ENCODE measurements at regions not wholly inside any gene's neighbourhood (a gene's known extent, or its start where the extent isn't known, plus 50 kb on each side); places are given as distances from the start of the nearest gene placed in this dataset.
"Not testable (repeated sequence)": the region's sequence is repeated elsewhere in the genome, so short reads cannot be mapped to it uniquely, and the experiment has no call there.

- not testable (repeated sequence) for H3K9me3 ChIP-seq (ENCODE audit: low read depth, low read length); H3K4me3 ChIP-seq (ENCODE audit: low read length); H3K27me3 ChIP-seq (ENCODE audit: insufficient read depth, low read length)
- H3K4me1 ChIP-seq (ENCODE audit: insufficient read depth, low read length), result peaks cover 55% of the 10 kb centered on the region
Observed at GRCh38 chr13:109702030-109702597, 84.3 kb downstream of the IRS2 start.

DNA sequence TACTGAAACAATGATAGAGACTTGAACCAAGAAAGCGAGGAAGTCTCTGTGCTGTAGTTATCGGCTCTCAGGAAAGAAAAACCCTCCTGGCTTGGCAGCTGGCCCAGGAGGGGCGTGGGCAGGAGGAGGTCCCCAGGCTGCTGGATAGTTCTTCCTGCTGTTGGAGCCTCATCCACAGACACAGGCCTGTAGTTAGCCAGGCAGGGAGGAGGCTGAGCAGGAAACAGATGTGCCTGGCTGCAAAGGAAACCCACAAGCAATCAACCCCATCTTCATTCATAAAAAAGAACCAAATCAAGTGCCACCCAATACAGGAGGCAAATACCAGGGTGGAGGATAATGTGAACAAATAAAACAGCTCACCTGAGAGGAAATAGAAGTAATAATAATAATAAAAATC, 86.2 kb downstream of the IRS2 start:
- no peaks in the 10 kb centered on the region for H3K9me3 ChIP-seq (ENCODE audit: low read depth, low read length)
- no peaks in the 10 kb centered on the region for H3K27me3 ChIP-seq (ENCODE audit: insufficient read depth, low read length)
- H3K4me3 ChIP-seq (ENCODE audit: low read length), result no peak overlapping the region
- peaks cover 42% of the 10 kb centered on the region for H3K4me1 ChIP-seq (ENCODE audit: insufficient read depth, low read length)

DNA sequence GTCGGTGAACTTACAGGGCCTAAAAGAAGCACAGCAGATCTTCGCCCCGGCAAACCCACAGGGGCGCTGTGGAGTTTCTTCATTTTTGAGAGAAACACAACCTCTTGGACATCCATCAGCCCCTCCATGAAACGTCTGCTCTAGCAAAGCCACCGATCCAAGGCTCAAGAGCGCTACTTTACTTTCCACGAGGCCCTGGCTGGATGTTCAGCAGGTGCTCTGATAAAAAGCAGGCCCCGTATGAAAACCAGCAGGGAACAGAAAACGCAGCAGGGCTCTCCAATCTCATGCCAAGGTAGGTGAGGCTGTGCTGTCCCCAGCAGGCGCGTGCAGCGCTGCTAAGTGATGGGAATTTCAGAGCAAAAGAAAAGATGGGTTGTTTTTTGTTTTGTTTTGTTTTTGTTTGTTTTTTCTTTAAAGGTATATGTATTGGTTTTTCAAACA, 86.7 kb downstream of the IRS2 start:
- Histone ChIP-seq H3K9me3 (ENCODE audit: low read depth, low read length) (no peaks in the 10 kb centered on the region), H3K4me3 (ENCODE audit: low read length) (no peak overlapping the region), H3K27me3 (ENCODE audit: insufficient read depth, low read length) (no peaks in the 10 kb centered on the region), H3K4me1 (ENCODE audit: insufficient read depth, low read length) (peaks cover 37% of the 10 kb centered on the region)

GRCh38 chr13:109698779-109699178, 87.6 kb downstream of the IRS2 start:
- H3K4me1 ChIP-seq (ENCODE audit: insufficient read depth, low read length), result peaks cover 31% of the 10 kb centered on the region
- H3K4me3 ChIP-seq (ENCODE audit: low read length), result no peak overlapping the region
- no peaks in the 10 kb centered on the region for H3K27me3 ChIP-seq (ENCODE audit: insufficient read depth, low read length)
- H3K9me3 ChIP-seq (ENCODE audit: low read depth, low read length), result no peaks in the 10 kb centered on the region

GRCh38 chr13:109697936-109698335, 88.4 kb downstream of the IRS2 start:
- Histone ChIP-seq H3K4me3 (ENCODE audit: low read length) (no peak overlapping the region), H3K27me3 (ENCODE audit: insufficient read depth, low read length) (no peaks in the 10 kb centered on the region), H3K9me3 (ENCODE audit: low read depth, low read length) (no peaks in the 10 kb centered on the region), H3K4me1 (ENCODE audit: insufficient read depth, low read length) (peaks cover 31% of the 10 kb centered on the region)

- Histone ChIP-seq H3K4me1 (ENCODE audit: insufficient read depth, low read length) (peaks cover 26% of the 10 kb centered on the region), H3K9me3 (ENCODE audit: low read depth, low read length) (no peaks in the 10 kb centered on the region), H3K27me3 (ENCODE audit: insufficient read depth, low read length) (no peaks in the 10 kb centered on the region), H3K4me3 (ENCODE audit: low read length) (no peak overlapping the region)
Observed at GRCh38 chr13:109695402-109696190, 90.8 kb downstream of the IRS2 start.

GRCh38 chr13:109694972-109695371, 91.4 kb downstream of the IRS2 start:
- no peaks in the 10 kb centered on the region for H3K27me3 ChIP-seq (ENCODE audit: insufficient read depth, low read length)
- H3K9me3 ChIP-seq (ENCODE audit: low read depth, low read length), result no peaks in the 10 kb centered on the region

GRCh38 chr13:109693213-109693612, 93.2 kb downstream of the IRS2 start:
- no peak overlapping the region for H3K4me3 ChIP-seq (ENCODE audit: low read length)
- no peaks in the 10 kb centered on the region for H3K9me3 ChIP-seq (ENCODE audit: low read depth, low read length)
- peaks cover 4% of the 10 kb centered on the region for H3K4me1 ChIP-seq (ENCODE audit: insufficient read depth, low read length)
- no peaks in the 10 kb centered on the region for H3K27me3 ChIP-seq (ENCODE audit: insufficient read depth, low read length)

More at GRCh38 chr13:109694972-109695371, 91.4 kb downstream of the IRS2 start:
- peaks cover 20% of the 10 kb centered on the region for H3K4me1 ChIP-seq (ENCODE audit: insufficient read depth, low read length)
- no peak overlapping the region for H3K4me3 ChIP-seq (ENCODE audit: low read length)

GRCh38 chr13:109691689-109692088, 94.7 kb downstream of the IRS2 start:
- Histone ChIP-seq H3K9me3 (ENCODE audit: low read depth, low read length) (no peaks in the 10 kb centered on the region), H3K4me3 (ENCODE audit: low read length) (no peak overlapping the region), H3K4me1 (ENCODE audit: insufficient read depth, low read length) (no peaks in the 10 kb centered on the region)

DNA sequence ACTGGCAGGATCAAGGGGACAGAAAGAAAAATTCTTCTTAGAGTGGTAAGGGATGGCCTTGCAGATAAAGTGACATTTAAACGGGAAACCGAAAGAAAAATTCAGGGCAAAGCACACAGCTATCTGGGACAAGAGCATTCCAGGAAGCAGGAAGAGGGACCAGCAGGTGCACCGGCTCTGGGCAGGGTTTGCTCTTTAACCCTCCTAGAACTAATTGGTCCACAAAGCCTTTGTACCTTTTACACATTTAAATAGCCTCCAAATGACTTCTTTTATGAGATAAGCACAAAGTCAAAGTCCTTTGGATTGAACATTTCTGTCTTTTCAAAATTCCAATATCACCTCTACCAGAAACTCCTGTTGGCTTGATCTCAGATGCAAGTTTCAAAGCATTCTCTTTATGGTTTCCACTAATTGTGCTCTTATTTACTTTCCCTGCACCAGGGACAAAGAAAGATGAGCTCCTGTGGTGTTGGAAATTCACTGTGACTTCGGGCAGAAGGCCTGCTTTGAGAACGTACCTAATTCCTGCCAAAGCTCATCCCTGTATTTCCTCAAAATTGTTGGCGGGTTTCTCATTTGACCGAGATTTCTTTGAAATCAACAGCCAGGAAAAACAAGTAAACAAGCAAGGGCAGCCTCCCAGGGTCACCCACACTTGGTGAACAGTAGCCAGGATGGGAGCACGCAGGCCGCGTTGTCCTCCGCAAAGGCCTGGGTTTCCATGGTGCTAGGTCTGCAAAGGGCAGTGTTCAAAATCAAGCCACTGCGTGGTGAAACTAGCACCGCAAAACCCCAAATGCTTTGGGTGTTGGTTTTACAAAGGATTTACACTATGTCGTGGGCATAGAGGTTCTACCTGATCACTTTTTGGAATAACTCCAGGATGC, 98.6 kb downstream of the IRS2 start:
- Histone ChIP-seq H3K9me3 (ENCODE audit: low read depth, low read length) (no peaks in the 10 kb centered on the region), H3K4me3 (ENCODE audit: low read length) (no peak overlapping the region), H3K4me1 (ENCODE audit: insufficient read depth, low read length) (no peaks in the 10 kb centered on the region), H3K27me3 (ENCODE audit: insufficient read depth, low read length) (no peaks in the 10 kb centered on the region)

More at GRCh38 chr13:109691689-109692088, 94.7 kb downstream of the IRS2 start:
- H3K27me3 ChIP-seq (ENCODE audit: insufficient read depth, low read length), result no peaks in the 10 kb centered on the region

DNA sequence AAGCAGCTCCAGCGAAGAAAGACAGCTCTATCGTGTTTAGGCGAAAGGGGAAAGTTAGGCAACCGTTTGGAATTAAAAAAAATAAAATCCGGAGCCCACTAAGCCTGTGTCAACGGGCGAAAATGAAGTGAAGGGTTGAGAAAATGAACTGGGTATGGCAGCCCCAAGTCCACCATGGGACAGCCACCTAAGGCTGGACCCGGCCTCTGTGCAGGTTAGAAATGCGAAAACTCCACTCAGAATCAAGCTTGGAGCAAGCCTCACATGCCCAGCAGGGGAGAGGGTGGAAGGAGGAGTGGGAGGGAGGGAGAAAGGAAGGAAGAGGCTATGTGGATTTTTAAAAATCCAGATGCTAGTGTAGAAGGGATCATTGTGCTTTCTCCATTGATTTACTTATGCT, 101.2 kb downstream of the IRS2 start:
- no peaks in the 10 kb centered on the region for H3K27me3 ChIP-seq (ENCODE audit: insufficient read depth, low read length)
- no peaks in the 10 kb centered on the region for H3K9me3 ChIP-seq (ENCODE audit: low read depth, low read length)
- no peaks in the 10 kb centered on the region for H3K4me1 ChIP-seq (ENCODE audit: insufficient read depth, low read length)
- no peak overlapping the region for H3K4me3 ChIP-seq (ENCODE audit: low read length)

DNA sequence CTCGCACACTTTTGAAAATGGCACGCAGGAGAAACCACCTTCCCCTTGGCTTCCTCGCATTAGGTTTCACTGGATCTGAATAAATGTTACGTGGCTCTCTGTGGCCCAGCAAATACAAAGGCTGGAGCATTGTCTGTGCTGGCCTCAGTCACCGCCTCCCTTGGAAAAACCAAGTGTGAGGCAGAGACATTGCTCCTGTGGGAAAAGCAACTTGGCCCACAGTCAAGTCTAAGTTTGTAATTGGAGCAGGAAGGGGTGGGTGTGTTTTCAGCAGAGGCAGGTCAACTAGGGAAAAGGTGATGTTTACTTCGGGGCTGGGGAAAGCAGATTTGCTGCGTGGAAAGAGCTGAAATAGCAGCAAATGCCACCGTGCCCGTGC, 101.6 kb downstream of the IRS2 start:
- Histone ChIP-seq H3K9me3 (ENCODE audit: low read depth, low read length) (no peaks in the 10 kb centered on the region), H3K4me1 (ENCODE audit: insufficient read depth, low read length) (no peaks in the 10 kb centered on the region), H3K27me3 (ENCODE audit: insufficient read depth, low read length) (no peaks in the 10 kb centered on the region), H3K4me3 (ENCODE audit: low read length) (no peak overlapping the region)

GRCh38 chr13:109684084-109684823, 102.1 kb downstream of the IRS2 start:
- Histone ChIP-seq H3K27me3 (ENCODE audit: insufficient read depth, low read length) (no peaks in the 10 kb centered on the region), H3K4me1 (ENCODE audit: insufficient read depth, low read length) (no peaks in the 10 kb centered on the region), H3K9me3 (ENCODE audit: low read depth, low read length) (no peaks in the 10 kb centered on the region), H3K4me3 (ENCODE audit: low read length) (no peak overlapping the region)

- no peaks in the 10 kb centered on the region for H3K27me3 ChIP-seq (ENCODE audit: insufficient read depth, low read length)
- H3K4me1 ChIP-seq (ENCODE audit: insufficient read depth, low read length), result no peaks in the 10 kb centered on the region
- H3K4me3 ChIP-seq (ENCODE audit: low read length), result no peak overlapping the region
- H3K9me3 ChIP-seq (ENCODE audit: low read depth, low read length), result no peaks in the 10 kb centered on the region
Observed at GRCh38 chr13:109682534-109683244, 103.7 kb downstream of the IRS2 start.

Measured in mononuclear cell (primary cell).